Brain microvascular endothelial cell (primary cell): ENCODE measurements at regions not wholly inside any gene's neighbourhood (a gene's known extent, or its start where the extent isn't known, plus 50 kb on each side); places are given as distances from the start of the nearest gene placed in this dataset.

Experiments used
- DNase-seq: peaks from one replicate; pipeline ENCODE4 v3.0.0-alpha.2; 2020
- H3K27ac ChIP-seq: fragments of 250-450 bp; sonication (Bioruptor Pico); 2 replicates; pipeline ENCODE4 v1.5.1; 2020; ENCODE audit warnings: mild to moderate bottlenecking, moderate library complexity
- H3K27me3 ChIP-seq: fragments of 250-450 bp; sonication (Bioruptor Pico); replicated peaks from 2 replicates; pipeline ENCODE4 v1.5.1; 2020; ENCODE audit warnings: mild to moderate bottlenecking
- H3K36me3 ChIP-seq: fragments of 250-450 bp; sonication (Bioruptor Pico); replicated peaks from 2 replicates; pipeline ENCODE4 v1.5.1; 2020; ENCODE audit warnings: mild to moderate bottlenecking
- H3K4me3 ChIP-seq: 2 replicates; pipeline ENCODE4 v1.5.1; 2011; ENCODE audit warnings: low read depth, mild to moderate bottlenecking, control low read depth, low read length, moderate library complexity
- in situ Hi-C: cut with HindIII; loops from 2 replicates; pipeline ENCODE4 v1.10.0; 2017; ENCODE audit warnings: low sequenced_read_pairs, low pct_ligation_motif_present
- TF ChIP-seq, protein P1 (sequence below): IDR thresholded peaks from 2 replicates; pipeline ENCODE4 v1.5.1; 2011; ENCODE audit warnings: low read depth, mild to moderate bottlenecking, moderate library complexity, low read length, control low read depth, inconsistent platforms; ENCODE audit errors: missing control alignments

DNA sequence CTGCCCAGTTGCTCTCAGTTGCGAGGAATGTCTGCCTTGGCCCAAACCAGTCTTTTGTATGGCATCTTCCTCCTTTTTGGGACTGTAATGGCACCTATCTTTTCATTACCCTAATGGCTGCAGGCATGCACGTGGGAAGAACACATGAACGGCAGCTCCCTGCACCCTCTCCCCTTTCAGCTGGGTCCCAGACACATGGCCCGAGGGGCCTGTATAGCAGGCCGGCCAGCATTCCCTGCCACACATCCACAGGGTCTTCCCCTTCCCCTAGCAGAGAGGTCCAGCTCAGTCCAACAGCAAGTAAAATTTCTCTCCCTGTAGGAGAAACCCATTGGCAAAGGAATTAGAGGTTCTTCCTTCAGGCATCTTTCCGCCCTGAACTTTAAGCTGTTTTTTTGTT is 829.1 kb upstream of the AGA start:
- Histone ChIP-seq H3K27me3 (no peaks in the 10 kb centered on the region), H3K27ac (no peak overlapping the region), H3K36me3 (no peaks in the 10 kb centered on the region), H3K4me3 (no peak overlapping the region)
- TF ChIP-seq, protein P1, sequence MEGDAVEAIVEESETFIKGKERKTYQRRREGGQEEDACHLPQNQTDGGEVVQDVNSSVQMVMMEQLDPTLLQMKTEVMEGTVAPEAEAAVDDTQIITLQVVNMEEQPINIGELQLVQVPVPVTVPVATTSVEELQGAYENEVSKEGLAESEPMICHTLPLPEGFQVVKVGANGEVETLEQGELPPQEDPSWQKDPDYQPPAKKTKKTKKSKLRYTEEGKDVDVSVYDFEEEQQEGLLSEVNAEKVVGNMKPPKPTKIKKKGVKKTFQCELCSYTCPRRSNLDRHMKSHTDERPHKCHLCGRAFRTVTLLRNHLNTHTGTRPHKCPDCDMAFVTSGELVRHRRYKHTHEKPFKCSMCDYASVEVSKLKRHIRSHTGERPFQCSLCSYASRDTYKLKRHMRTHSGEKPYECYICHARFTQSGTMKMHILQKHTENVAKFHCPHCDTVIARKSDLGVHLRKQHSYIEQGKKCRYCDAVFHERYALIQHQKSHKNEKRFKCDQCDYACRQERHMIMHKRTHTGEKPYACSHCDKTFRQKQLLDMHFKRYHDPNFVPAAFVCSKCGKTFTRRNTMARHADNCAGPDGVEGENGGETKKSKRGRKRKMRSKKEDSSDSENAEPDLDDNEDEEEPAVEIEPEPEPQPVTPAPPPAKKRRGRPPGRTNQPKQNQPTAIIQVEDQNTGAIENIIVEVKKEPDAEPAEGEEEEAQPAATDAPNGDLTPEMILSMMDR: no peak
- in situ Hi-C loops: no loop called here
- DNase-seq: no peak

DNA sequence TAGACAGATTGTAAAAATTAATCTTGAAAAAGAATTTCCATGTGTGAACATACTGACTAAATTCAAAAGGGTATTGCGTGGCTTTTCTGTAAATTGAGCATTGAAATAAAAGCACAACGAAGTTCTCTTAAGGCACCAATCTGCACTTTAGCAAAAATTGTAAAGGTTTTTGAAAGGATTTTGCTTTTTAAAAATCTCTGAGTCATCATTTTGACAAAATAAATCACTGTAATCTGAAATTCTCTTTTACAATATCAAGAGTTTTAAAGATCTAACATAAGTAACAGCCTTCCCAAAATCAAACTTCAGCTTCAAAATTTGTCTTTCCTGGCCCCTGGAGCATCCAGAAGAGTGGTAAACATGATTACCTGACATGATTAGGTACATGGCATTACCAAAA is 830.9 kb upstream of the AGA start:
- in situ Hi-C loops: no loop called here
- H3K27ac ChIP-seq: no peak overlapping the region
- no peak overlapping the region for H3K4me3 ChIP-seq
- no peaks in the 10 kb centered on the region for H3K36me3 ChIP-seq
- H3K27me3 ChIP-seq: no peaks in the 10 kb centered on the region
- DNase-seq: no peak
- TF ChIP-seq, protein P1: no peak

DNA sequence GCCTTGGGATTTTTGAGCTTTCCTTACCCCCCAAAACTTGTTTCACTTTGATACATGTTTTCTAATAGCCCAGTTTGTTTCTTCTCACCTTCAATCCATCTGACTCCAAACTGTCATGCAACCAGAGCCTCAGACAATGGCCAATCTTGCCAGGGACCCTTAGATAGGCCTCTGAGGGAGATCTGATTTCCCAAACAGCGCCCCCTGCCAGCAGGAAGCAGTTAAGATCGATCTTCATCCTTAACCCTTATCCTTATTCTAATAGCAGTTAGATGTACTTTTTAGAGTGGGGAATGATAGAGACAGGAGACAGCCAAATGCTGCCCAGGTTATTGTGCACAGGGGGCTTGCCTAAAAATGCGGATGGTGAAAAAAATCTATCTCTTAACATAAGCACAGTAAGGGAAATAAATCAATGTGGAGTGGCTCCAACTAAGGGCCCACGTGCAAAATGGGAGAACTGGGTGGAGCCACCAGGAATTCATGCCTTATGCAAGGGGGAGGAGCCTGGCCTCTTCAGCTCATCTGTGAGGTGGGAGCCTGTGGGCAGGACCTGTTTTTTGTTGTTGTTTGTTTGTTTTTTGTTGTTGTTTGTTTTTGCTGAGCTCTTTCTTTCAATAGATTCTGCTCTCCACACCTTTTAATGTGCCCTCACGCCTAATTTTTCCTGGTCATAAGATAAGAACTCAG is 833.6 kb upstream of the AGA start:
- in situ Hi-C loops: no loop called here

DNA sequence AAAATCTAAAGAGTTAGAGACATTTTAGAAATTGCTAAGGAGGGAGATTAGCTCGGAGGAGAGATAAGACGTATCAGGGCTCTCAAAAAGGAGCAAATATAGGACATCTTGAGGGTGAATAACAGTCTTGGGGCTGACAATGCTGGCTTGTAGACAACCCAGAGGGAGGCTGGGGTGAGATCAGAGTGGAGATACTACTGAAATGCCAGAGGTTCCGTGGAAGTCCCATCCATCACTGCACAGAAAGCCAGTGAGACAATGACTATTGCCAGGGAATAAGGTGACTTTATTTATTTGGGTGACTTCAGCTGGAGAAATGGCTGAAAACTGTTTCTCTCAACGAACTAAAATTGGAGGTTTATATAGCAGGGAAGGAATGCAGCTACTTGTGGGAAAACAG is 838.1 kb upstream of the AGA start:
- Histone ChIP-seq H3K36me3 (no peaks in the 10 kb centered on the region), H3K27me3 (no peaks in the 10 kb centered on the region), H3K4me3 (no peak overlapping the region), H3K27ac (no peak overlapping the region)
- no peak for DNase-seq
- TF ChIP-seq, protein P1: no peak
- in situ Hi-C loops: no loop called here

More for the DNA sequence above, 833.6 kb upstream of the AGA start:
- Histone ChIP-seq H3K27me3 (no peaks in the 10 kb centered on the region), H3K4me3 (no peak overlapping the region), H3K36me3 (no peaks in the 10 kb centered on the region), H3K27ac (no peak overlapping the region)
- DNase-seq: no peak
- TF ChIP-seq, protein P1: no peak

DNA sequence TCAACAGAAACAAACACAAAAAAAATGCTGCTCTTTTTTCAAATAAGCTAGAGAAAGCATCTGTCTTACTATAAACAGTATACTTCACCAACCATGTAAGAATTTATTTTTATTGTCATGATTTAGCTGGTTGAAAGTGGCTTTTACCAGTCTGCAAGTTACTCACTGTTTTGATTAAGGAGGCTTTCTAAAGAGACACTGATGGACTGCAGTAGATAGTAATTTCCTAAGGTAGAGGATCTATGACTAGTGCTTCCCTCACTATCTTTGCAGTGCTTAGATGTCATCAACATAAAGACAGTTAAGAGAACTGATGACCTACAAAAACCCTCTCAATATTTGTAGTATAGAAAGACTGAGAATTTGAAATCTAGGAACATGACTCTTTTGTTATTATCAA is 846.2 kb upstream of the AGA start:
- Histone ChIP-seq H3K27ac (no peak overlapping the region), H3K27me3 (no peaks in the 10 kb centered on the region), H3K36me3 (no peaks in the 10 kb centered on the region), H3K4me3 (no peak overlapping the region)
- TF ChIP-seq, protein P1: no peak
- no peak for DNase-seq
- in situ Hi-C loops: no loop called here

DNA sequence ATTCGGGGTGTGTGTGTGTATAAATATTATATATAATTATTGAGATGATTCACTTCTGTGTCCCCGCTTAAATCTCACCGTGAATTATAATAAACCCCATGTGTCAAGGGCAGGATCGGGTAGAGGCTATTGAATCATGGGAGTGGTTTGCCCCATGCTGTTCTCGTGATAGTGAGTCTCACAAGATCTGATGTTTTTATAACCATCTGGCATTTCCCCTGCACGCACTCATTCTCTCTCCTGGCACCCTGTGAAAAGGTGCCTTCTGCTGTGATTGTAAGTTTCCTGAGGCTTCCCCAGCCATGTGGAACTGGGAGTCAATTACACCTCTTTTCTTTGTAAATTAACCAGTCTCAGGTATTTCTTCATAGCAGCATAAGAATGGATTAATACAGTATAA is 851.4 kb upstream of the AGA start:
- Histone ChIP-seq H3K4me3 (no peak overlapping the region), H3K27me3 (no peaks in the 10 kb centered on the region), H3K27ac (no peak overlapping the region), H3K36me3 (no peaks in the 10 kb centered on the region)
- TF ChIP-seq, protein P1: no peak
- DNase-seq: no peak
- in situ Hi-C loops: no loop called here
